SHP77 (cell line): ENCODE measurements at regions not wholly inside any gene's neighbourhood (a gene's known extent, or its start where the extent isn't known, plus 50 kb on each side); places are given as distances from the start of the nearest gene placed in this dataset.

ENCODE experiments used
- DNase-seq, 2 experiments: peaks; one replicate each; lab custom pipeline; 2025; lab: John Stamatoyannopoulos, UW

DNA sequence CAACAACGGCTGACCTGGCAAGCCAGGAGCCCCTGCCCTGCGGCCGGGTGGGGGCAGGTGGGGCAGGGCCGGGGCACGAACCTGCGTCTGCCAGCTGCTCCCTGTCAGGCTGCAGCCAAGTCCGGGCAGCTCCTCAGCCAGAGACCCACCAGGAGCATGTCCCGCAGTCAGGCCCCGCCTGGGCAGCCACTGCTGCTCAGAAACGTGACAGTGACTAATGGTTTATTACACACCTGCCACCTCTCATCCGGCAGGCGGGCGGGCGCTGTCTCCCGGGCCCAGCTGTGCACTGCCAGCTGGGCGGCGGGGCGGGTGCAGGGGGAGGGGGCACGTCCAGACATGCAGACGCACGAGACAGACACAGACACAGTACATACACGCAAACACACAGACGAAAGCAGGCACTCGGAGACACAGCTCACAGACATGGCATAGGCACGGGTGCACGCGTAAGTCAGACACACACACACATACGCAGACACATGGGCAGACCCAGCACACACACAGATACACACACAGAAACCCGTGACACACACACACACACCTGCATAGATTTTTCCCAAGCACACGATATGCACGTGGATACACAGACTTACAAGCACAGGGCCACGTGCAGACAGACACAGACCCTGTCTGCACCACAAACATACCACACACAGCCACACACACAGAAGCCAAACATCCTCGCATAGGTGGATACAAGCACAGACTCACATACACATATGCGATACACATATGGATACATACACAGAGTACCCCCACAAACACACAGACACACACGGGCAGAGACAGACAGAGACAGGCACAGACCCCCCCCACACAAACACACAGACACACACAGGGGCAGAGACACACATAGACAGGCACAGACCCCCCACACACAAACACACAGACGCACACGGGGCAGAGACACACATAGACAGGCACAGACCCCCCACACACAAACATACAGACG is 248.3 kb upstream of the CIBAR2 start:
- peak; percentile 98 to 99 for DNase-seq

DNA sequence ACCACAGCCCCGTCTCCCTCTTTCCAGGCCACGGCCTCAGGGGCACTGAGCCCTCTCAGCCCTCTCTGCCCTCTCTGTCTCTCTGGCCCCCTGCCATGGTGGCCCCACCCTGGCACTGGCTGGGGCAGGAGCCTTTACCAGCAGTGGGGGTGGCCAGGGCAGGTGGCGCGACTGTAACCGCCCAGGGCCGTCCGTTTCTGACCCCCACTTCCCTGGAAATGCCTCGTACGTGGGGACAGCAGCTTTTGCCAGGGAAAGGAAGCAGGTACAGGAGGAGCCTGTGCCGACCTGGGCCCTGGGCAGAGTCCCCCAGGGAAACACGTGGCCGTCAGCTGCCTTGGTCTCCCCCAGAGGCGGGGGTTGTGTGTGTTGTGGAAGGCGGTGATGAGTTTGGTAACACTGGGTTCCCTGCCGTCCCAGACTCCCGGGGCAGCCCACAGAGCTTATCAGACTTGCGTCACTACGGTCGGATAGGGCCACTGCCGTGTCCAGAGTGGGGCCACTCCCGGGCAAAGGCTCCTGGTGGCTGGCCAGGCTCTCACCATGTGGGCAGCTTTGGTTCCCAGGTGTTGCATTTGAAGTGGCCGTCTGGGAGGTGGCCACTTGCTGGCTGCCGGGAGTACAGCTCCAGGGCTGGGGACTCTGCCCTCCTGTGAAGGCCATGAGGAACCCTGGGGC is 249.3 kb upstream of the CIBAR2 start:
- DNase-seq, result peak; percentile 43 to 70

DNA sequence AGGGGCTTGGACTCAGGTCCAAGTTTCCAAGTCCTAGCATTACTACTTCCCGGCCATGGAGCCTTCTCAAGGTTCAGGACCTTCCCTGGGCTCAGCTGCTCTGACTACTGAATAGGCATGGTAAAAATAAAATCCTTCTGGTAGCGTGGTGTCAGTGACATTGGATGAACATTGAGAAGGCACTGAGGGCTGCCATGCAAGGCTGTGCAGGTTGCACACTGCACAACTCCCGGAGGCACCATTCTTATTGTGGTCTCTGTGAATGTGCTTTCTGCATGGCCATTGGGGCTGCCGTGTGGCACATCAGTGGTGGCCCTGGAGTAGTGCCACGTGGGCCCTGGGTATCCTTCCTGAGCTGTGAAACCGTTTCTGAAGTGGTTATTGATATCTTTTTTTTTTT is 250.2 kb upstream of the CIBAR2 start:
- DNase-seq, result no peak

DNA sequence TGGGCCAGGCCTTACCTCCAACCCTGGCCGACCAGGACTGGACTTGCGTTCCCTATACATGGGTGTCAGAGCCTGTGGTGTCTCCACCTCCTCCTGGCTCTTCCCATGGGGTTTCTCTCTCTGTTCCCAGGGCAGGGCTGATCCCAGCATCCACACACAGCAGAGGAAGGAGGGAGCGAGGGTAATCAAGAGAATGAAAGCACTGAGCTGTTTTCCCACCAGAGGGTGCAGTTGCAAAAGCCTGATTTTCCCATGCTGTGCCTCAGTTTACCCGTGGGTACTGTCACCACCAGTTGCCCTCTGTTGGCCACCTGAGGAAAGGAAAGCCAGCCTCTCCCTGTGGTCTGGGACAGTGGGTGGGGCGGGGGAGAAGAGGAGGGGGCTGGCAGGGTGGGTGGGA is 249.7 kb upstream of the GSE1 start:
- DNase-seq, result no peak

DNA sequence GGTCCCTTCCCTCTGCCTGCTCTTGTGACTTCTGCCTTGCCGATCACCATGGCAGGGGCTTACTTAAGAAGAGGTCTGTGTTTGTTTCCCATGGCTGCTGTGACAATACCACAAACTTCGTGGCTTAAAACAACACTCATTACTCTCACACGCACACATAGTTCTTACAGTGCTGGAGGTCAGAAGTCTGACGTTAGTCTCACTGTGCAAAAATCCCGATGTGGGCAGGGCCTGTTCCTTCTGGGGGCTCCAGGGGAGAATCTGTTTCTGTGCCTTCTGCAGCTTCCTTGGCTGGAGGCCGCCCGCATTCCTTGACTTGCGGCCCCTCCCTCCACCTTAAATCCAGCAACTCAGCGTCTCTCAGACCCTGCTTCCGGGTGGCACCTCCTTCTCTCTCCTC is 249.2 kb upstream of the GSE1 start:
- DNase-seq, result no peak

DNA sequence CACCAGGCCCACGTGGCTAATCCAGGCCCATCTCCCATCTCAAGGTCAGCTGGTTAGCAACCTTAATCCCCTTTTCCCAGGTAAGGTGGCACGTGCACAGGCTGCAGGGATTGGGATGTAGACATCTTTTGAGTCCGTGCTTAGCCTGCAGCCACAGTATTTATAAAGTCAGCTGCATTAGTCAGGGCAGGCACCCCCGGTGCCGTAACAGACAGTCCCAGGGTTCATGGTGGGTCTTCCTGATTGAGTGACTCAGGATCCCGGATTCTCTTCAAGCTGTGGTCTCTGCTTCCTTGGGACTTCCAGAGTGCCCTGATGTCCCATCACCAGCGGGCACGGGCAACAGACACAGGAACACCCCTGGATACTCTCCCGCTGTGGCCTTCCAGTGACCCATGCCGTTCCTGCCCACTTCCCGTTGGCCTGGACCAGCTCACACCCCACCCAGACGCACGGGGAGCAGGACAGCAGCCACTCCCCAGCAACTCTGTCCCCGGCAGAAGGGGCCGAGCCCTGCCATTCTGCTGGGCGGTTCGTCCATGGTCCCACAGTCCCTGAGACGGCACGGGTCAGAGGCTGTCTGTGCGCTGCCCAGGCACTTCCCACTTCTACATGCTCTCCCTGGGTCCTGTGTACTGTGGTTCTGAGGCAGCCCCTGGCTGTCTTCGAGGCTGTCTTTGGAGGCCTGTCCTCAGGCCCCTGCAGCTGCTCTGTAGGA is 248.6 kb upstream of the GSE1 start:
- no peak for DNase-seq

DNA sequence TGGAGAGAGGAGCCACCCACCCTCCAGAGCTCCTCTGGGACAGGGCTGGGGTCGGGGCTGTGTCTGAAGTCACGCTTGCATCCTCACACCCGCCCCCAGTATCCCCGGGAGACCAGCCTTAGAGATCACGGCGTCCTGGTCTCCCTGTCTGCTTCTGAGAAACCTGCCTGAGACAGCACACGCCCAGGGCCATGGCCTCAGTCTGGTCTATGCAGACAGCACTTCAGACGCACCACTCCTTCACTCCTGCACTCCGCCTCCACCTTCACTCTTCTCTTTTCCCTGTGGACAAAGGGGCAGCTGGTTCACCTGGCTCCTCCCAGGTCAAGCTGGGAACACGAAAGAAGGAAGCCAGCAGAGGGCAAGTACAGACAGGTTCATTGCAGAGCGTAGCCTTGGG is 248.0 kb upstream of the GSE1 start:
- no peak for DNase-seq

DNA sequence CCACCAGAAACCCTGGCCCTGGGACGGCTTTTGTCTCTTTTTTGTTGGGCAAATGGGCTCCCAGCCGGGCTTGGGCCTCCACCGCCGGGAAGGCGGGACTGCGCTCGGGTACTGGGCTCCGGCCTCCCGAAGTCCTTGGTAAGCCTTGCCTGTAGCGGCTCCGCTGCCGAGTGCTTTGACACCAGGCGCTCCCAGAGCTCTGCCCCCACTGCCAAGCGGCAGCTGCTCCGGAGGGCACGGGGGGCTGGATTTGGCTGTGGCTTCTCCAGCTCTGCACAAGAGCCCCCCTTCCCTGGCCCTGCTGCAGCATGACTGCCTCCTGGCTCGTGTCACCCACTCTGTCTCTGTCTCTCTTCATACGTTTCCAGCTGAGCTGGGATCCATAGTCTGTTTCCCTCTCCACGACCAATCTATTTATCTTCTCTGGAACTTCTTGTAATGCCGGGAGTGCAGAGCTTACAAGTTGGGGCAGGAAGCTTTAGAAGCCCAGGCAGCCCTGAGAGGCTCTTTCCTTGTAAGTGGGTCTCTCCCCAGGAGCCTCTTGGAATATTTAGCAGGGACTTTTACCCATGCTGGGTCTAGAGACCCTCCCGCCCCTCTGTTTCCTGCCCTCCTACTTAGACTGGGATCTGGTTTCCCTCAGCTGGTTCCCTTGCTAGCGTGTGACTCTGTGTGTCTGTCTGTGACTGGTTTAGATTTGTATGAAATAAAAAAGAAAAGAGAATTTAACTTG is 246.9 kb upstream of the GSE1 start:
- DNase-seq, result no peak

DNA sequence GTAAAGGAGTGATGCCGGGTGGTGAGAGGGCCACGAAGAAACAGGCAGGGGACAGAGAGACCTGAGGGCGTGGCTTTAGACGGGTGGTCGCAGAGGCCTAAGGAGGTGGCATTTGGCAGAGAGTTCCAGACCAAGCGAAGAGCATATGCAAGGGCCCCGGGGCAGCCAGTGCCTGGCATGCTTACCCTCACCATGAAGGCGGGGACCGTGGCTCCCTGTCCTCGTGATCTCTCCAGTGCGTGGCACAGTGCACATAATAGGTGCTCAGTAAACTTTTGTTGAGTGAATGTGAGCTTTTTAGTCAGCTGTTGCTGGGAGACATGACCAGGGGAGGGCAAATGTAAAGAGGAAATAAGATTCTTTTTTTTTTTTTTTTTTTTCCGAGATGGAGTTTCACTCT is 245.6 kb upstream of the GSE1 start:
- DNase-seq, result no peak

DNA sequence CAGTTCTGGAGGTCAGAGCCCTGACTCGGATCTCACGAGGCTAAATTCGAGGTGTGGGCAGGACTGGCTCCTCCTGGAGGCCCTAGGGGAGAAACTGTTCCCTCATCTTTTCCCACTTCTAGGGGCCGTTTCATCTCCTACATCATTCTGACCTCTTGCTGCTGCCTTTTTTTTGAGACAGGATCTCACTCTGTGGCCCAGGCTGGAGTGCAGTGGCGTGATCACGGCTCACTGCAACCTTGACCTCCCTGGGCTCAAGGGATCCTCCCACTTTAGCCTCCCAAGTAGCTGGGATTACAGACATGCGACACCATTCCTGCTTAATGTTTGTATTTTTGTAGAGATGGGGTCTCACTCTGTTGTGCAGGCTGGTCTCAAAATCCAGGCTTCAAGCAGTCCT is 244.1 kb upstream of the GSE1 start:
- no peak for DNase-seq

DNA sequence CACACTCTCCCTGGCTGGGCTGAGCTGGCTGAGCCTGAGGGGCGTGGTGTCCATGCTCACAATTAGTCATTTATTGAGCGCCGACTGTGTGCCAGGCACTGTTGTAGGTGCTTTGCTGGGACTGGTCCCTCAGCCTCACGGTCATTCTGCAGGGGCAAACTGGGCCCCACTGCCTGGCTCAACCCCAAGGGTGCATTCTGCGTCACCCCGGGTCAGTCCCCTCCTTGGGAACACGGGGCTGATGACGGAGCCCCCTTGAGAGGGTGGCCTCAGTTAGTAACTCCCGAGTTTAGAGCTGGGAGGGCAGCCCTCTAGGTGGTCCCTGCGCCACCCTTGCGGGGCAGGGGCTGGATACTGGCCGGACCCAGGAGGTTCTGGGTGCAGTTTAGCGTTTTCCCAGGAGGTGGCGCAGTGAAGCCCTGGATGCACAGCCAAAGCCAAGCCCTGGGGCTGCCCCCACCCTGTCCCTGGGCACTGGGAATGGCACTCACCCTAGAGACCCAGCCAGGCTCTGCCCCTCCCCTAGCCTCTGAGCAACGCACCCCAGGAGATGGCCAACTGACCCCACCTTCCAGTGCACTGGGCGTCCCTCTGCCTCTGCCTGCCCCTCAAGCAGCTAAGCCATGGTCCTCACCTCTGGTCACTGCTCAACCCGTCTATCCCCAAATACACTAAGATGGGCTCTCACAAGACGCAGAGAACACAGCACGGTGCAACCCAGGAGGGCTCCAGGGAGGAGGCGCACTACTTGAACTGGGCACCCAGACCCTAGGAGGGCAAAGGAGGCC is 243.2 kb upstream of the GSE1 start:
- peak; percentile 74 for DNase-seq

DNA sequence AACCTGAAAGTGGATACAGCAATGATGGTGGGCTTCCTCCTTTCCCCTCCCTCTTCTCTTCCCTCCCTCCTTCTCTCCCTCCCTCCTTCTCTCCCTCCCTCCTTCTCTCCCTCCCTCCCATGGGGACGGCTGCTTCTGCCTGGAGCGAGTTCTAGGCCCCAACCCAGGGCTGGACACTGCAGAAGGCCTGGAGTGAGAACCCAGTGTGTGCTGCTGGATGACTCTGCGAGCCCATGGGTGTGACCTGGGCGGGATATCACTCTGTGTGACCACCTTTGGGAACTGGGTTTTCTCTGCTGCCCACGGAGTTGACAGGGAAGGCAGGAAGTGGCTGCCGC is 242.6 kb upstream of the GSE1 start:
- no peak for DNase-seq

DNA sequence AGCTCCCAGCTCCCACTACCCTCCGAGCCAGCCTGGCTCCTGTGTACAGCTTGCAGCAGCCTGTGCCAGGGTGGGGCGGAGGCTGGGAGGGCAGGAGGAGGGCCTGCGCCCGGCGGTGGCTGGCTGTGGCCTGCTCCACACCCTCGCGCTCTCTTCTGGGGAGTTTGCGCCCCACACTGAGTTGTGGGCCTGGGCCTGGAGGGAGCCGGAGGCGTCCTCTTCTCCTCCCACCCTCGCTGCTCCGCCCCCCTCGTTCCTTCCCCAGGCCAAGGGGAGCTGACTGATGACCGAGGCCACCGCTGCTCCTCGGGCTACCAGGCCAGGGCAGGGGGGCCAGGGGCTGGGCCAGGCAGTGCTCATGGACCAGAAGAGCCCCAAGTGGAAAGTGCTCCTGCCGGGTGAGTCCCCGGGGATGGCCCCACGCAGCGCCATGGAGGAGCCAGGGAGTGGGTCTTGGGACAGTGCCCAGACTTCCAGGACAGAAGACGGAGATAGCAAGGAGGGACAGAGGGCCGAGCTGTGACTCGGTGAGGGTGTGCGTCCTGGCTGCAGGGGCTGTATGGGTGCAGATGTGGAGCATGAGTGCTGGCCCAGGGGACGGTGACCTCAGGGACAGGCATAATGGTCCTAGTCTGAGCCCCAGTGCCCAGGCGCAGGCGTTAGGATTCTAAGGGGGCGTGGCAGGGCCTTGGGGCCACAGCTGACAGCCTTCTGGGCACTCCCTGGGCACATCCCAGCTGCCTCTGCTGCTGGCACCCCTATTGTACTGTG is 242.1 kb upstream of the GSE1 start:
- peak in 1 of 2 experiments; percentile 64 for DNase-seq

DNA sequence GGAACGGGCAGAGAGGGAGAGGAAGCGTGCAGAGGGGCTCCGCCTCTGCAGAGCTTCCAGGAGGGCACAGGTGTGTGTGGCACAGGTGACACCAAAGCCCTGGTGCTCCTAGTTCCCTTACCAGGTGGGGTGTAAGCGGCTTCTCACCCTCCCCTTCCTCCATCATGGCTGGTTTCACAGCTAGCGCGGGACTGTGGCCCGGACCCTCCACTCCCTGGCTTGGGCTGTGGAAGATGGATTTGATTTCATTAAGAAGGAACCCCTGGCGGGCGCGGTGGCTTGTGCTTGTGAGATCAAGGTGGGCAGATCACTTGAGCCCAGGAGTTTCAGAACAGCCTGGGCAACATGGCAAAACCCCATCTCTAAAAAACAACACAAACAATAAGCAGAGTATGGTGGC is 241.2 kb upstream of the GSE1 start:
- no peak for DNase-seq

DNA sequence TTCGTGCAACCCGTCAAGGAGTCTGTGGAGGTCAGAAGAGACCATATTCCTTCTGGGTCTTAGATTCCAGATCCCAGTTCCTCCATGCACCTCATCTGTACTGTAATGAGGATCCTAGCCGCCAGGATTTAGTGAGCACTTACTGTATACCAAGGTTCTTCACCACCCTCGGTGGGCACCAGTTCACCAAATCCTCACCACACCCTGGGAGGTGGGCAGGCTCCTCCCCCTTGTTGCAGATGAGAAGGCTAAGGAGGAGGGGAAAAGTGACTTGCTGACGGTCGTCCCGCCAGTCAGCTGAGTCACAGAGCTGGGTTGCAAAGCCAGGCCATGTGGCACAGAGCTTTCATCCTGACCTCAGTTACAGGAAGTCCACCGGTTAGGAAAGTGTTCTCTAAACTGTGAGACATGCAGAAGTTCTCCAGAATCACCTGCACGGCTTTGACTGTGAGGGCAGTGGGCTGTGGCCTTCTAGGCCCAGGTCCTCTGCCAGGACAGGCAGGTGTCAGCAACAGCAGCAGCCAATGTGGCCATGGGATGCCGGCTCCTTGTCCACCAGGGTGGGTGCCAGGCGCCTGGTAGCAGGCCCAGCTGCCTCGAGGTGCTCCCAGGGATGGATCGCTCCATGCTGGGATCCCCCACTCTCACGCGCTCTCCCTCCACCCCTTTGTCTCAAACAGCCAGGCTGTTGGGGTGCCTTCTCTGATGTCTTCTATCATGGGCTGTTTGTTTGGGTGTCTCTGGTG is 240.3 kb upstream of the GSE1 start:
- DNase-seq, result no peak

DNA sequence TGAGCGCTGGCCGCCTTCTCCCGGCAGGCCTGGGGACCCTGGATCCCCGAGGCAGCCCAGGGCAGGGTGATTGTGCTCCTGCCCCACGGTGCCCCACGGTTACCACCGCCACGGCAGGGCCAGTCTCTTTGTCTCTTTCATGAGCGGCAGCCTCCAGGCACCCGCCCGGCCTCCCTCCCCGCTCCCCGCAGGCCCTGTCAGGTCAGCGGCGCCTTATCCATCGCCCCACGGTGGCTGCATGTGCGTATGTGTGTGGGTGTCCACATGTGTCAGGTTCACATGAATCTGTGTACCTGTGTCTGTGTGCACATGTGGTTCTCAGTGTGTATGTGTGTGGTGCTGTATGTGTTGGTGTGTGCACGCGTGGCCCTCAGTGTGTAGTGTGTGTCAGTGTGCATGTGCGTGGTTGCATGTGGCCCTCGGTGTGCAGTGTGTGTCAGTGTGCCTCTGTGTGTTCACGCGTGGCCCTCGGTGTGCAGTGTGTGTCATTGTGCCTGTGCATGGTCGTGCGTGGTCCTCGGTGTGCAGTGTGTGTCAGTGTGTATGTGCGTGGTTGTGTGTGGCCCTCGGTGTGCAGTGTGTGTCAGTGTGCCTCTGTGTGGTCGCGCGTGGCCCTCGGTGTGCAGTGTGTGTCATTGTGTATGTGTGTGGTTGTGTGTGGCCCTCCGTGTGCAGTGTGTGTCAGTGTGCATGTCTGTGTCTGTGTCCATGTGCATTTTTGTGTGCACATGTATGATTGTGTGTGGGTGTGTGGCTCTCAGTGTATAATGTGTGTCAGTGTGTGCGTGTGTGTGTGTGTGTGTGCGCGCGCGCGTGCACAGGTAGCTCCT is 239.2 kb upstream of the GSE1 start:
- no peak for DNase-seq

DNA sequence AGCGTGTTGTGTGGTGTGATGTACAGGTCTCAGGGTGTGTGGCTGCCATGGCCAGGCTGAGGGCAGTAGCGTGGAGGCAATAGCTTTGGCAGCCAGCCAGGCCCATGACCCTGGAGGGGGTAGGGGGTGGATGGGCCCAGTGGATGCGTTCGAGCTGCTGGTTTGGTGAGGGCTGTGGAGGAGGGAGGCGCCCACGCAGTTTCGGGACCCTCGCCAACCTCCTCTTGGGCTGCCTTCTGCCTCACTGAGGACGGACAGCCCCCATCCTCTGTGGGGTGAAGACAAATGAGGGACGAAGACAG is 238.6 kb upstream of the GSE1 start:
- no peak for DNase-seq

DNA sequence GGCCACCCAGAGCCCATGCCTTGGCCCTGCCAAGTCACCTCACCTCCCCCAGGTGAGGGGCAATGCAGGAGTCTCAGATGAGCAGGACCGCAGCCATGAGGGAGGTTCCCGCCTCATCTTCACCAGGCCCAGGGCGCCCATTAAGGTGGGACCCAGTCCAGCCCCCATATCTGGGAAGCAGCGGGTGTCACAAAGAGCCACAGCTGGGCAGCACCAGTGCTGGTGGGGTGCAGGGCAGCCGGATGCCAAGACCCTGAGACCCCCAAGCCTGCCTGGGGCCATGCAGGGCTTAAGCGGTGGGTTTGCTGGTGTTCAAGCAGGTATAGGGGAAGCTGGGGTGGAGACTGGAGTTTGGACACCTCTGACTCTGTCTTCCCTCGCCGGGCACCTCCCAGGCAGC is 237.8 kb upstream of the GSE1 start:
- DNase-seq, result no peak
